ENCODE measurements at regions not wholly inside any gene's neighbourhood (a gene's known extent, or its start where the extent isn't known, plus 50 kb on each side); places are given as distances from the start of the nearest gene placed in this dataset.

- ATAC-seq (no peak), DNase-seq (ENCODE audit: low spot score) (no peak)
- no peaks in the 10 kb centered on the region for H3K36me3 Mint-ChIP-seq
- H3K4me3 Mint-ChIP-seq: no peak overlapping the region
- H3K4me1 Mint-ChIP-seq: peaks cover 6% of the 10 kb centered on the region
- TF ChIP-seq NR1H2 (CRISPR knock-in tag; IDR thresholded peaks at IDR 0.05) (no peak), ZNF232 (CRISPR knock-in tag; IDR thresholded peaks at IDR 0.05) (no peak), EMX1 (CRISPR knock-in tag; IDR thresholded peaks at IDR 0.05) (no peak), ZNF416 (CRISPR knock-in tag; IDR thresholded peaks at IDR 0.05) (no peak), ELF4 (CRISPR knock-in tag; IDR thresholded peaks at IDR 0.05; ENCODE audit: low read depth) (no peak), ZNF317 (CRISPR knock-in tag; IDR thresholded peaks at IDR 0.05; ENCODE audit: borderline replicate concordance, low read depth) (no peak), NFYB (CRISPR knock-in tag; conservative IDR thresholded peaks at IDR 0.05; ENCODE audit: low read depth) (no peak), NFATC4 (CRISPR knock-in tag; IDR thresholded peaks at IDR 0.05) (no peak), CREM (CRISPR knock-in tag; IDR thresholded peaks at IDR 0.05) (no peak), ESRRA (CRISPR knock-in tag; IDR thresholded peaks at IDR 0.05; ENCODE audit: borderline replicate concordance) (no peak), NR3C1 (CRISPR knock-in tag; conservative IDR thresholded peaks at IDR 0.05; ENCODE audit: low read depth) (no peak), USF1 (CRISPR knock-in tag; IDR thresholded peaks at IDR 0.05) (no peak), FOXJ3 (CRISPR knock-in tag; IDR thresholded peaks at IDR 0.05; ENCODE audit: borderline replicate concordance) (no peak), ETV6 (CRISPR knock-in tag; IDR thresholded peaks at IDR 0.05) (no peak), SMAD4 (CRISPR knock-in tag; IDR thresholded peaks at IDR 0.05) (no peak), SMAD3 (CRISPR knock-in tag; IDR thresholded peaks at IDR 0.05; ENCODE audit: borderline replicate concordance) (no peak)
- TF ChIP-seq, protein P1, sequence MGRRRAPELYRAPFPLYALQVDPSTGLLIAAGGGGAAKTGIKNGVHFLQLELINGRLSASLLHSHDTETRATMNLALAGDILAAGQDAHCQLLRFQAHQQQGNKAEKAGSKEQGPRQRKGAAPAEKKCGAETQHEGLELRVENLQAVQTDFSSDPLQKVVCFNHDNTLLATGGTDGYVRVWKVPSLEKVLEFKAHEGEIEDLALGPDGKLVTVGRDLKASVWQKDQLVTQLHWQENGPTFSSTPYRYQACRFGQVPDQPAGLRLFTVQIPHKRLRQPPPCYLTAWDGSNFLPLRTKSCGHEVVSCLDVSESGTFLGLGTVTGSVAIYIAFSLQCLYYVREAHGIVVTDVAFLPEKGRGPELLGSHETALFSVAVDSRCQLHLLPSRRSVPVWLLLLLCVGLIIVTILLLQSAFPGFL (CRISPR knock-in tag; IDR thresholded peaks at IDR 0.05; ENCODE audit: borderline replicate concordance): no peak
- TF ChIP-seq, protein P2, sequence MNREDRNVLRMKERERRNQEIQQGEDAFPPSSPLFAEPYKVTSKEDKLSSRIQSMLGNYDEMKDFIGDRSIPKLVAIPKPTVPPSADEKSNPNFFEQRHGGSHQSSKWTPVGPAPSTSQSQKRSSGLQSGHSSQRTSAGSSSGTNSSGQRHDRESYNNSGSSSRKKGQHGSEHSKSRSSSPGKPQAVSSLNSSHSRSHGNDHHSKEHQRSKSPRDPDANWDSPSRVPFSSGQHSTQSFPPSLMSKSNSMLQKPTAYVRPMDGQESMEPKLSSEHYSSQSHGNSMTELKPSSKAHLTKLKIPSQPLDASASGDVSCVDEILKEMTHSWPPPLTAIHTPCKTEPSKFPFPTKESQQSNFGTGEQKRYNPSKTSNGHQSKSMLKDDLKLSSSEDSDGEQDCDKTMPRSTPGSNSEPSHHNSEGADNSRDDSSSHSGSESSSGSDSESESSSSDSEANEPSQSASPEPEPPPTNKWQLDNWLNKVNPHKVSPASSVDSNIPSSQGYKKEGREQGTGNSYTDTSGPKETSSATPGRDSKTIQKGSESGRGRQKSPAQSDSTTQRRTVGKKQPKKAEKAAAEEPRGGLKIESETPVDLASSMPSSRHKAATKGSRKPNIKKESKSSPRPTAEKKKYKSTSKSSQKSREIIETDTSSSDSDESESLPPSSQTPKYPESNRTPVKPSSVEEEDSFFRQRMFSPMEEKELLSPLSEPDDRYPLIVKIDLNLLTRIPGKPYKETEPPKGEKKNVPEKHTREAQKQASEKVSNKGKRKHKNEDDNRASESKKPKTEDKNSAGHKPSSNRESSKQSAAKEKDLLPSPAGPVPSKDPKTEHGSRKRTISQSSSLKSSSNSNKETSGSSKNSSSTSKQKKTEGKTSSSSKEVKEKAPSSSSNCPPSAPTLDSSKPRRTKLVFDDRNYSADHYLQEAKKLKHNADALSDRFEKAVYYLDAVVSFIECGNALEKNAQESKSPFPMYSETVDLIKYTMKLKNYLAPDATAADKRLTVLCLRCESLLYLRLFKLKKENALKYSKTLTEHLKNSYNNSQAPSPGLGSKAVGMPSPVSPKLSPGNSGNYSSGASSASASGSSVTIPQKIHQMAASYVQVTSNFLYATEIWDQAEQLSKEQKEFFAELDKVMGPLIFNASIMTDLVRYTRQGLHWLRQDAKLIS (CRISPR knock-in tag; IDR thresholded peaks at IDR 0.05; ENCODE audit: borderline replicate concordance): no peak
- no peak overlapping the region for H3K27ac Mint-ChIP-seq
- H3K27me3 Mint-ChIP-seq (ENCODE audit: low read depth): no peaks in the 10 kb centered on the region
- peaks cover 2% of the 10 kb centered on the region; the same call in 1 of the 2 replicates for H3K9me3 Mint-ChIP-seq
- CTCF ChIA-PET: no interaction called here
- POLR2A ChIA-PET: no interaction called here
These were observed 307.3 kb upstream of the IRX1 start for GRCh38 chr5:3288325-3288724.

DNA sequence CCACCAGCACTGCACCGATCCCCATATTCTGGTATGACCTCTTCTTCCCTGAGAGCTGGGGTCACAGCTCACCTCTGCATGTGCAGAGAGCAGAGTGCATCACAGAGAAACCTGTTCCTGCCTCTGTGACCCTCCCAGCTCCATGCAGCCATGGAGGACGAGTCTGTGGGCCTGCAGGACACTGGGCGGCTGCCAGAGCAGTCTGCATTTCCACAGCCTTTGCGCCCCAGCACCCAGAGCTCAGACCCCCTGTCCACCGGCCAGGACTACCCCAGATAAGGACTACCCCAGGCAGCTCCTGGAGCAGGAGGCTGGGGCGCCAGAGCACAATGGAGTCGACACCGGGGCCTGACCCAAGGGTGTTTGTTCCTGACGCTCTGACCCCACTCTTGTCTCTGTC is 308.1 kb upstream of the IRX1 start:
- DNase-seq (ENCODE audit: low spot score) (no peak), ATAC-seq (no peak)
- ChIA-PET CTCF (no interaction called here), POLR2A (no interaction called here)
- no peaks in the 10 kb centered on the region for H3K9me3 Mint-ChIP-seq
- H3K4me3 Mint-ChIP-seq: no peak overlapping the region
- no peak overlapping the region for H3K27ac Mint-ChIP-seq
- H3K27me3 Mint-ChIP-seq (ENCODE audit: low read depth): no peaks in the 10 kb centered on the region
- peaks cover 6% of the 10 kb centered on the region for H3K4me1 Mint-ChIP-seq
- no peaks in the 10 kb centered on the region for H3K36me3 Mint-ChIP-seq
- no peak for TF ChIP-seq ATF3 (CRISPR knock-in tag; conservative IDR thresholded peaks at IDR 0.05)
- TF ChIP-seq, protein P3, sequence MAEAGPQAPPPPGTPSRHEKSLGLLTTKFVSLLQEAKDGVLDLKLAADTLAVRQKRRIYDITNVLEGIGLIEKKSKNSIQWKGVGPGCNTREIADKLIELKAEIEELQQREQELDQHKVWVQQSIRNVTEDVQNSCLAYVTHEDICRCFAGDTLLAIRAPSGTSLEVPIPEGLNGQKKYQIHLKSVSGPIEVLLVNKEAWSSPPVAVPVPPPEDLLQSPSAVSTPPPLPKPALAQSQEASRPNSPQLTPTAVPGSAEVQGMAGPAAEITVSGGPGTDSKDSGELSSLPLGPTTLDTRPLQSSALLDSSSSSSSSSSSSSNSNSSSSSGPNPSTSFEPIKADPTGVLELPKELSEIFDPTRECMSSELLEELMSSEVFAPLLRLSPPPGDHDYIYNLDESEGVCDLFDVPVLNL (CRISPR knock-in tag; IDR thresholded peaks at IDR 0.05; ENCODE audit: borderline replicate concordance, low read depth): no peak
- TF ChIP-seq FOXP1 (CRISPR knock-in tag; IDR thresholded peaks at IDR 0.05; ENCODE audit: borderline replicate concordance): no peak
- TF ChIP-seq ZNF423 (CRISPR knock-in tag; IDR thresholded peaks at IDR 0.05): no peak
- TF ChIP-seq STAT6 (CRISPR knock-in tag; conservative IDR thresholded peaks at IDR 0.05; ENCODE audit: low read depth): no peak
- TF ChIP-seq, protein P4, sequence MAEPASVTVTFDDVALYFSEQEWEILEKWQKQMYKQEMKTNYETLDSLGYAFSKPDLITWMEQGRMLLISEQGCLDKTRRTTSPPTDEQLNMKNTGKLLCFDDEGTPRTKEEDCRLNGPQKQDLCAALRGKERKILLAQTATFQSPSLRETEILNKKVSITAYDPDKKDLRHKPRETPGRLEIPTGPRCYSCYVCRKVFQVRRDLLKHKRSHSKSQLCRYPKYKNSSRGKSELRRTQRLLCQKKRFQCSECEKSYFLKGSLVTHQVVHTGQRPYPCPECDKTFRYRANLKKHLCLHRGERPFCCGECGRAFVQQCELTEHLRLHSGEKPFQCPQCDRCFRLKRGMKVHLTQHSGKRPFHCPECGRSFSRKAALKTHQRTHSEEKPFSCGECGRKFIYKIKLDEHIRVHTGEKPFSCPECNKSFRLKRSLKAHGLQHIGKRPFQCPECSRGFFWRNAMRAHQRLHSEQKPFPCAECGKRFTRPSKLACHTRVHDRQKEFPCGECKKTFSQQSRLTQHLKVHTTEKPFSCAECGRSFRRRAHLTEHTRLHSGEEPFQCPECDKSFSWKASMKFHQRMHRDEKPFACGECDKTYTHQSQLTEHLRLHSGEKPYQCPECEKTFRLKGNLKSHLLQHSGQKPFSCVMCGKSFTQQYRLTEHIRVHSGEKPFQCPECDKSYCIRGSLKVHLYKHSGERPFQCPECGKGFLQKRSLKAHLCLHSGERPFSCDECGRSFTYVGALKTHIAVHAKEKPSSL (CRISPR knock-in tag; conservative IDR thresholded peaks at IDR 0.05): no peak
- no peak for TF ChIP-seq ZMAT4 (CRISPR knock-in tag; IDR thresholded peaks at IDR 0.05)

Data from WTC11 (cell line).